K562 (cell line): ENCODE measurements at regions not wholly inside any gene's neighbourhood (a gene's known extent, or its start where the extent isn't known, plus 50 kb on each side); places are given as distances from the start of the nearest gene placed in this dataset.

ENCODE experiments used
- ATAC-seq: fragments of 200-7000 bp; cut with Tn5 transposase; 3 replicates; pipeline ENCODE4 v1.9.1; 2020; ENCODE audit warnings: moderate library complexity
- BruUV-seq: library from RNA; stranded (reverse); fragments of 400-500 nt; replicated peaks from 2 replicates; lab custom pipeline; 2021; lab: Mats Ljungman, UMichigan
- CTCF ChIA-PET: fragments of 300-600 bp; formaldehyde crosslinking; extraction: SDS; loops from one replicate; lab custom pipeline; 2021; ENCODE audit warnings: low intra/inter-chr PET ratio; lab: Yijun Ruan, JAX
- POLR2A ChIA-PET: fragments of 300-600, 350-650 bp; sonication (Branson Sonifier 250); formaldehyde crosslinking; extraction: SDS; loops from one replicate; lab custom pipeline; 2021; ENCODE audit warnings: antibody characterized with exemption, inconsistent platforms; lab: Yijun Ruan, JAX
- DNase-seq, 4 experiments: peaks; one replicate each; pipeline versions ENCODE4 v3.0.0 to v3.0.0-alpha.2; 2011 to 2018; ENCODE audit warnings: low spot score in 3 of 4, mixed read lengths in 3 of 4; ENCODE audit errors: extremely low read depth in 1 of 4
- FAIRE-seq: peaks from 2 replicates; lab custom pipeline; 2011; peaks lifted over from hg19 to GRCh38; lab: Jason Lieb, UNC
- H2AFZ ChIP-seq: 2 replicates; pipeline ENCODE4 v1.6.0; 2011; ENCODE audit warnings: low read depth, low read length, control low read depth, inconsistent platforms
- H3K27ac ChIP-seq: fragments of 200-600 bp; 3 replicates; pipeline ENCODE4 v1.8.0; 2011; ENCODE audit warnings: low read depth, mild to moderate bottlenecking, control low read depth, inconsistent platforms, low read length, moderate library complexity, mixed read lengths; ENCODE audit errors: extremely low read depth
- H3K27me3 ChIP-seq, 2 experiments: fragments of 300-600 bp in 1 of 2; 2 replicates in 1 of 2; 3 replicates in 1 of 2; pipeline versions ENCODE4 v1.6.0 to v1.8.0; 2011; ENCODE audit warnings: inconsistent platforms in 2 of 2, low read length in 2 of 2, mild to moderate bottlenecking in 1 of 2, mixed read lengths in 1 of 2, moderate library complexity in 1 of 2; ENCODE audit not compliant: control insufficient read depth in 2 of 2, insufficient read depth in 2 of 2
- H3K36me3 ChIP-seq: fragments of 300-600 bp; 3 replicates; pipeline ENCODE4 v1.8.0; 2011; ENCODE audit warnings: mild to moderate bottlenecking, low read length, inconsistent platforms; ENCODE audit not compliant: control insufficient read depth, insufficient read depth
- H3K4me1 ChIP-seq, 2 experiments: fragments of 200-600 bp in 1 of 2; replicated peaks in 1 of 2; 2 replicates in 1 of 2; 3 replicates in 1 of 2; pipeline versions ENCODE4 v1.5.1 to v1.8.0; 2011; ENCODE audit warnings: inconsistent platforms in 2 of 2, low read length in 2 of 2, mild to moderate bottlenecking in 1 of 2, mixed read lengths in 1 of 2, moderate library complexity in 1 of 2; ENCODE audit not compliant: control insufficient read depth in 2 of 2, insufficient read depth in 2 of 2
- H3K4me2 ChIP-seq: 2 replicates; pipeline ENCODE4 v1.6.1; 2011; ENCODE audit warnings: low read length, control low read depth, inconsistent platforms, mixed read lengths; ENCODE audit not compliant: insufficient read depth
- H3K4me3 ChIP-seq: fragments of 200-600 bp; sonication (generic), shearing (Covaris generic); 2 replicates; pipeline ENCODE4 v1.5.1; 2016; ENCODE audit warnings: control low read depth, inconsistent platforms
- H3K79me2 ChIP-seq: fragments of 200-600 bp; 3 replicates; pipeline ENCODE4 v1.8.0; 2011; ENCODE audit warnings: low read length, inconsistent platforms; ENCODE audit not compliant: control insufficient read depth, insufficient read depth
- H3K9ac ChIP-seq, 2 experiments: 2 replicates each; pipeline versions ENCODE4 v1.6.0 to v1.6.1; 2011; ENCODE audit warnings: low read depth in 2 of 2, low read length in 2 of 2, control low read depth in 1 of 2, inconsistent platforms in 1 of 2, mild to moderate bottlenecking in 1 of 2, mixed read lengths in 1 of 2; ENCODE audit not compliant: insufficient read depth in 1 of 2
- H3K9me1 ChIP-seq: one replicate; pipeline ENCODE4 v1.6.0; 2011; ENCODE audit warnings: inconsistent platforms, mild to moderate bottlenecking, low read length, moderate library complexity; ENCODE audit not compliant: control insufficient read depth, insufficient read depth
- H3K9me3 ChIP-seq: replicated peaks from 2 replicates; pipeline ENCODE4 v1.5.1; 2011; ENCODE audit warnings: low read depth, low read length, inconsistent platforms; ENCODE audit not compliant: control insufficient read depth, insufficient read depth
- H4K20me1 ChIP-seq: replicated peaks from 2 replicates; pipeline ENCODE4 v1.6.1; 2011; ENCODE audit warnings: low read length, inconsistent platforms, mixed read lengths; ENCODE audit not compliant: control insufficient read depth, insufficient read depth
- HDAC2 ChIP-seq: fragments of 450-650 bp; IDR thresholded peaks from 2 replicates; pipeline ENCODE4 v1.6.1; 2016; ENCODE audit warnings: mild to moderate bottlenecking
- HIVEP1 ChIP-seq: fragments of 250-450 bp; sonication (Bioruptor Pico); IDR thresholded peaks from 2 replicates; pipeline ENCODE4 v1.4.0; 2020; ENCODE audit warnings: mild to moderate bottlenecking
- HMG20B ChIP-seq: fragments of 250-450 bp; sonication (Bioruptor Pico); IDR thresholded peaks from 2 replicates; pipeline ENCODE4 v1.5.0; 2021; ENCODE audit warnings: mild to moderate bottlenecking
- HNRNPH1 ChIP-seq: fragments of 200-400 bp; formaldehyde crosslinking; optimal IDR thresholded peaks from 2 replicates; pipeline ENCODE3; 2017; ENCODE audit warnings: low read depth, mild to moderate bottlenecking, low read length, moderate library complexity
- MEF2A ChIP-seq: IDR thresholded peaks from 2 replicates; pipeline ENCODE4 v1.6.1; 2011; ENCODE audit warnings: low read depth, mild to moderate bottlenecking, low read length, moderate library complexity; ENCODE audit not compliant: control insufficient read depth
- MYBL2 ChIP-seq, 2 experiments: fragments of 450-650 bp in 1 of 2; sonication (generic) in 1 of 2; formaldehyde crosslinking in 1 of 2; IDR thresholded peaks; 2 replicates each; pipeline versions ENCODE4 v1.6.1 to v1.8.1; 2017 to 2022; ENCODE audit warnings: borderline replicate concordance in 1 of 2, inconsistent platforms in 1 of 2, low read depth in 1 of 2, mild to moderate bottlenecking in 1 of 2, missing genetic modification reagents in 1 of 2, moderate library complexity in 1 of 2
- NR1H2 ChIP-seq: sonication (generic); formaldehyde crosslinking; IDR thresholded peaks from 2 replicates; pipeline ENCODE4 v1.4.0; 2020; ENCODE audit warnings: mild to moderate bottlenecking, missing genetic modification reagents
- PHB2 ChIP-seq: fragments of 450-650 bp; IDR thresholded peaks from 2 replicates; pipeline ENCODE4 v1.6.1; 2017; ENCODE audit warnings: low read depth
- SP2 ChIP-seq: IDR thresholded peaks from 2 replicates; pipeline ENCODE4 v1.6.1; 2011; ENCODE audit warnings: mild to moderate bottlenecking, low read depth, low read length, moderate library complexity; ENCODE audit not compliant: poor library complexity, severe bottlenecking; ENCODE audit errors: extremely low read depth
- TCF3 ChIP-seq: sonication (generic); formaldehyde crosslinking; IDR thresholded peaks from 2 replicates; pipeline ENCODE4 v1.4.0; 2020; ENCODE audit warnings: mild to moderate bottlenecking, missing genetic modification reagents
- ZNF175 ChIP-seq: fragments of 200-800 bp; sonication (Bioruptor generic); IDR thresholded peaks from 2 replicates; pipeline ENCODE4 v1.6.1; 2016; ENCODE audit warnings: low read depth, mild to moderate bottlenecking, missing genetic modification characterization, missing compliant biosample characterization
- ZNF699 ChIP-seq: fragments of 250-450 bp; sonication (Bioruptor Pico); IDR thresholded peaks from 2 replicates; pipeline ENCODE4 v1.8.0; 2021; ENCODE audit warnings: mild to moderate bottlenecking, moderate library complexity; ENCODE audit not compliant: insufficient replicate concordance
- WGBS: fragments of 100-300 bp; shearing (Covaris generic); methylation state at CpG from one replicate; pipeline ENCODE4 v1.1.6; 2016; ENCODE audit warnings: low coverage, mixed read lengths; ENCODE audit not compliant: insufficient coverage; ENCODE audit errors: missing lambda C conversion rate; 5-methylcytosine and 5-hydroxymethylcytosine counted together
- in situ Hi-C: fragments of 300-500 bp; cut with MboI; formaldehyde crosslinking; loops from 4 replicates; pipeline ENCODE4 v1.15.0; 2018; ENCODE audit warnings: inconsistent platforms, mixed read lengths
- intact Hi-C: fragments of 100-400 bp; cut with micrococcal nuclease; formaldehyde crosslinking; loops from 2 replicates; pipeline ENCODE4 v1.14.2; 2022
- TF ChIP-seq, protein P1 (sequence below): fragments of 250-450 bp; sonication (Bioruptor Pico); IDR thresholded peaks from 2 replicates; pipeline ENCODE4 v1.4.0; 2020; ENCODE audit warnings: mild to moderate bottlenecking, moderate library complexity, borderline replicate concordance

DNA sequence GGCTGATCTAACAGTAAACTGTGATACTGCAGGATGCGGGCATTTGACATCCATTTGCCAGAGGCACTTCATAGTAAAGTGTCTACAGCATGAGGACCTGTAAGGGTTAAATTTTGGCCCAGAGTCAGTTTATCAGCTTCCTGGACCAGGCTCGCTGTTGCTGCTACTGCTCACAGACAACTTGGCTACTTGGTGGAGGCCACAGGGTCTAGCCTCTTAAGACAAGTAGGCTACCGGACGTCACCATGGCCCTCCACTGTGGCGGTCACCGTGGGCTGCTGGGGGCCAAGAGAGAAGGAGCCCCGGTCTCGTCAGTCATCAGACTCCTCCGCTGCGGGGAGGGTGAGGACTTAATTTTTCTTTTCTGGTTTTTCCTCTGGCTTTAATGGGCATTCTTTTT lies 117.3 kb upstream of the PZP start:
- H3K36me3 ChIP-seq, result no peaks in the 10 kb centered on the region
- ATAC-seq (no peak), DNase-seq (no peak), FAIRE-seq (no peak)
- H3K9ac ChIP-seq, result no peak overlapping the region
- no peak overlapping the region for H3K27ac ChIP-seq
- intact Hi-C loops (no loop called here), in situ Hi-C loops (loop anchor here (25.0 kb wide), 1 partner anchor 312 kb away; no protein-coding TSS in a partner anchor)
- no peaks in the 10 kb centered on the region for H3K9me1 ChIP-seq
- no peak overlapping the region for H3K4me3 ChIP-seq
- CTCF ChIA-PET, result no interaction called here
- no TSS peak for BruUV-seq
- H4K20me1 ChIP-seq, result no peaks in the 10 kb centered on the region
- H2AFZ ChIP-seq, result no peak overlapping the region
- no peaks in the 10 kb centered on the region for H3K79me2 ChIP-seq
- no peaks in the 10 kb centered on the region for H3K9me3 ChIP-seq
- no peaks in the 10 kb centered on the region for H3K27me3 ChIP-seq
- 69% methylated on average over 4 of the region's 10 CpGs for WGBS
- H3K4me1 ChIP-seq, result no peaks in the 10 kb centered on the region; a peak in 2 of 5 replicates
- POLR2A ChIA-PET, result interaction anchor here (1.1 kb wide), 1 partner anchor 34 kb away, joined by 4 read pairs; no protein-coding TSS in a partner anchor
- no peak overlapping the region for H3K4me2 ChIP-seq
- TF ChIP-seq MEF2A (no peak), SP2 (no peak), MYBL2 (IDR thresholded peaks at IDR 0.05; ENCODE audit: low read depth) (no peak), MYBL2 (CRISPR knock-in tag; IDR thresholded peaks at IDR 0.05; ENCODE audit: borderline replicate concordance) (no peak), HIVEP1 (CRISPR knock-in tag) (no peak), TCF3 (CRISPR knock-in tag) (no peak), ZNF699 (CRISPR knock-in tag) (no peak), HNRNPH1 (no peak), NR1H2 (CRISPR knock-in tag) (no peak), PHB2 (no peak), ZNF175 (CRISPR knock-in tag) (no peak), HMG20B (CRISPR knock-in tag) (no peak), HDAC2 (no peak)
- TF ChIP-seq, protein P1, sequence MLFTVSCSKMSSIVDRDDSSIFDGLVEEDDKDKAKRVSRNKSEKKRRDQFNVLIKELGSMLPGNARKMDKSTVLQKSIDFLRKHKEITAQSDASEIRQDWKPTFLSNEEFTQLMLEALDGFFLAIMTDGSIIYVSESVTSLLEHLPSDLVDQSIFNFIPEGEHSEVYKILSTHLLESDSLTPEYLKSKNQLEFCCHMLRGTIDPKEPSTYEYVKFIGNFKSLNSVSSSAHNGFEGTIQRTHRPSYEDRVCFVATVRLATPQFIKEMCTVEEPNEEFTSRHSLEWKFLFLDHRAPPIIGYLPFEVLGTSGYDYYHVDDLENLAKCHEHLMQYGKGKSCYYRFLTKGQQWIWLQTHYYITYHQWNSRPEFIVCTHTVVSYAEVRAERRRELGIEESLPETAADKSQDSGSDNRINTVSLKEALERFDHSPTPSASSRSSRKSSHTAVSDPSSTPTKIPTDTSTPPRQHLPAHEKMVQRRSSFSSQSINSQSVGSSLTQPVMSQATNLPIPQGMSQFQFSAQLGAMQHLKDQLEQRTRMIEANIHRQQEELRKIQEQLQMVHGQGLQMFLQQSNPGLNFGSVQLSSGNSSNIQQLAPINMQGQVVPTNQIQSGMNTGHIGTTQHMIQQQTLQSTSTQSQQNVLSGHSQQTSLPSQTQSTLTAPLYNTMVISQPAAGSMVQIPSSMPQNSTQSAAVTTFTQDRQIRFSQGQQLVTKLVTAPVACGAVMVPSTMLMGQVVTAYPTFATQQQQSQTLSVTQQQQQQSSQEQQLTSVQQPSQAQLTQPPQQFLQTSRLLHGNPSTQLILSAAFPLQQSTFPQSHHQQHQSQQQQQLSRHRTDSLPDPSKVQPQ (CRISPR knock-in tag), result no peak
